Fibroblast of the aortic adventitia (primary cell): ENCODE measurements at regions not wholly inside any gene's neighbourhood (a gene's known extent, or its start where the extent isn't known, plus 50 kb on each side); places are given as distances from the start of the nearest gene placed in this dataset.

Source experiments
- DNase-seq: peaks from one replicate; pipeline ENCODE4 v3.0.0-alpha.2; 2010; ENCODE audit warnings: low read depth
- H3K4me3 ChIP-seq: 2 replicates; pipeline ENCODE4 v1.5.1; 2011; ENCODE audit warnings: low read depth, mild to moderate bottlenecking, control low read depth, low read length, moderate library complexity
- TF ChIP-seq, protein P1 (sequence below): IDR thresholded peaks from 2 replicates; pipeline ENCODE4 v1.5.1; 2011; ENCODE audit warnings: mild to moderate bottlenecking, low read length, control low read depth, inconsistent platforms; ENCODE audit not compliant: insufficient read depth

- no peak for DNase-seq
- no peak overlapping the region for H3K4me3 ChIP-seq
- TF ChIP-seq, protein P1, sequence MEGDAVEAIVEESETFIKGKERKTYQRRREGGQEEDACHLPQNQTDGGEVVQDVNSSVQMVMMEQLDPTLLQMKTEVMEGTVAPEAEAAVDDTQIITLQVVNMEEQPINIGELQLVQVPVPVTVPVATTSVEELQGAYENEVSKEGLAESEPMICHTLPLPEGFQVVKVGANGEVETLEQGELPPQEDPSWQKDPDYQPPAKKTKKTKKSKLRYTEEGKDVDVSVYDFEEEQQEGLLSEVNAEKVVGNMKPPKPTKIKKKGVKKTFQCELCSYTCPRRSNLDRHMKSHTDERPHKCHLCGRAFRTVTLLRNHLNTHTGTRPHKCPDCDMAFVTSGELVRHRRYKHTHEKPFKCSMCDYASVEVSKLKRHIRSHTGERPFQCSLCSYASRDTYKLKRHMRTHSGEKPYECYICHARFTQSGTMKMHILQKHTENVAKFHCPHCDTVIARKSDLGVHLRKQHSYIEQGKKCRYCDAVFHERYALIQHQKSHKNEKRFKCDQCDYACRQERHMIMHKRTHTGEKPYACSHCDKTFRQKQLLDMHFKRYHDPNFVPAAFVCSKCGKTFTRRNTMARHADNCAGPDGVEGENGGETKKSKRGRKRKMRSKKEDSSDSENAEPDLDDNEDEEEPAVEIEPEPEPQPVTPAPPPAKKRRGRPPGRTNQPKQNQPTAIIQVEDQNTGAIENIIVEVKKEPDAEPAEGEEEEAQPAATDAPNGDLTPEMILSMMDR: no peak
Measured at GRCh38 chr10:130898381-130898780, 413.1 kb downstream of the TCERG1L start.

GRCh38 chr10:130899856-130900255, 411.7 kb downstream of the TCERG1L start:
- H3K4me3 ChIP-seq: no peak overlapping the region
- DNase-seq: no peak
- TF ChIP-seq, protein P1: no peak

- TF ChIP-seq, protein P1: no peak
- H3K4me3 ChIP-seq: no peak overlapping the region
- no peak for DNase-seq
Measured at GRCh38 chr10:130900441-130901160, 410.9 kb downstream of the TCERG1L start.

- H3K4me3 ChIP-seq: no peak overlapping the region
- no peak for DNase-seq
- TF ChIP-seq, protein P1: no peak
Measured at GRCh38 chr10:130901311-130902165, 410.0 kb downstream of the TCERG1L start.

DNA sequence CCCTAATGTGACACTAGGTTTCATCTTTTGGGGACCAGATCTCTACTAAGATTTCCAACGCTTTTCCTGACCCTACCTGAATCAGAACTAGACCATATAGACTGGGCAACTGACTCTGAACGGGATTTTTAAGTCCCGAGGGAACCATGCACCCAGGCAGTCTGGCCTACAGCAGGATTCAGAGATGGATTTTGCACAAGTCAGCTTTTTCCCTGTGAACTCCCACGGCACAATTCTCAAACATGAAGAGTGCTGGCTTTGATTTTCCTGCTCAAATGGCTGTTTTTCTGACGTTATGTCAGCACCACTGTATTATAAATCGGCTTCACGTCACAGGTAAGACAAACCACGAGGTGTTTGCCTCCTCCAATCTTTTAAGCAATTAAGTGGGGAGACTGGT, 409.1 kb downstream of the TCERG1L start:
- TF ChIP-seq, protein P1: no peak
- no peak for DNase-seq
- no peak overlapping the region for H3K4me3 ChIP-seq

DNA sequence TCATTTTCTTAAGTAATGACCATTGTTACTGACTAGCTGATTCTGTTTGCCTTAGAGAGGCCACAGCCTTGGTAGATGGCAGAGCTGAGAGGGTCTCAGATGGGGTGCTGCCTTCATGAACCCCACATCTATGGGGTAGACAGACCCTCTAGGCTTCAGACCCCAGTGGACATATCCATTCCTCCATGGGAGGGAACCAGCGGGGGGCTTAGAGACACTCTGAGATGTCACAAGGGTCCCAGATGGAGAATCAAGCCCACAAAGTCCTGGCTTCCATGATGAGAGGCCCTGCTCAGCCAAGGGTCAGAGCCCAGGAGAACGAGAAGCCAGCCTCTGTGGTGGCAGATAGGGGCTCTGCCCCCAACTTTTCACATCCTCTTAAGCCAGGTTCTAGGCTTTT, 408.6 kb downstream of the TCERG1L start:
- DNase-seq: no peak
- TF ChIP-seq, protein P1: no peak
- H3K4me3 ChIP-seq: no peak overlapping the region
